D721Med (cell line): ENCODE measurements at regions not wholly inside any gene's neighbourhood (a gene's known extent, or its start where the extent isn't known, plus 50 kb on each side); places are given as distances from the start of the nearest gene placed in this dataset.
A peak's percentile ranks its signal among the peaks of the same experiment; 100 is the strongest.

Source experiments
- DNase-seq: peaks from one replicate; pipeline ENCODE4 v3.0.0; 2011; ENCODE audit warnings: low spot score; ENCODE audit not compliant: insufficient read length
- FAIRE-seq: peaks from 2 replicates; lab custom pipeline; 2011; peaks lifted over from hg19 to GRCh38; lab: Jason Lieb, UNC
- TF ChIP-seq, protein P1 (sequence below): IDR thresholded peaks from 2 replicates; pipeline ENCODE4 v1.5.1; 2012; ENCODE audit warnings: mild to moderate bottlenecking, control low read depth; ENCODE audit not compliant: insufficient read depth; ENCODE audit errors: missing control alignments

- no peak for DNase-seq
- FAIRE-seq: no peak
- TF ChIP-seq, protein P1, sequence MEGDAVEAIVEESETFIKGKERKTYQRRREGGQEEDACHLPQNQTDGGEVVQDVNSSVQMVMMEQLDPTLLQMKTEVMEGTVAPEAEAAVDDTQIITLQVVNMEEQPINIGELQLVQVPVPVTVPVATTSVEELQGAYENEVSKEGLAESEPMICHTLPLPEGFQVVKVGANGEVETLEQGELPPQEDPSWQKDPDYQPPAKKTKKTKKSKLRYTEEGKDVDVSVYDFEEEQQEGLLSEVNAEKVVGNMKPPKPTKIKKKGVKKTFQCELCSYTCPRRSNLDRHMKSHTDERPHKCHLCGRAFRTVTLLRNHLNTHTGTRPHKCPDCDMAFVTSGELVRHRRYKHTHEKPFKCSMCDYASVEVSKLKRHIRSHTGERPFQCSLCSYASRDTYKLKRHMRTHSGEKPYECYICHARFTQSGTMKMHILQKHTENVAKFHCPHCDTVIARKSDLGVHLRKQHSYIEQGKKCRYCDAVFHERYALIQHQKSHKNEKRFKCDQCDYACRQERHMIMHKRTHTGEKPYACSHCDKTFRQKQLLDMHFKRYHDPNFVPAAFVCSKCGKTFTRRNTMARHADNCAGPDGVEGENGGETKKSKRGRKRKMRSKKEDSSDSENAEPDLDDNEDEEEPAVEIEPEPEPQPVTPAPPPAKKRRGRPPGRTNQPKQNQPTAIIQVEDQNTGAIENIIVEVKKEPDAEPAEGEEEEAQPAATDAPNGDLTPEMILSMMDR: no peak
Measured at GRCh38 chr19:29122185-29122584, 90.8 kb downstream of the UQCRFS1 start.

DNA sequence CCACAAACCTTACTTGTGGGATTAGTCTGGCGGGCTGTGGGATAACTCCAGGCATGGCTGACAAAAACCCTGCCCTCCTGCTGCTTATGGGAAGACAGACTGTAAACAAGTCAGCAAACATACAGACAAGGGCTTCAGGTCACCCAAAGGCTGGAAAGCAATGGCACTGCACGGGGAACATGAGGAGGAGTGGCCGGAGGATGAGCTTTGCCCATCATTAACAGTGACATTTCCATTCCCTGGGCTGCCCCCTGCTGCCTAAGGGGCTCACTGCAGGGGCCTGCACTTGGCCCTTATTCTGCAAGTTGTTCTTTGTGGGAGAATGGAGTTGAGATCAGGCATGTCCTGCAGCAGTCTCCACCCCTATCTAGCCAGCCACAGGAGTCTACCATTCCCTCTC, 91.3 kb downstream of the UQCRFS1 start:
- no peak for DNase-seq
- FAIRE-seq: no peak
- TF ChIP-seq, protein P1: no peak

DNA sequence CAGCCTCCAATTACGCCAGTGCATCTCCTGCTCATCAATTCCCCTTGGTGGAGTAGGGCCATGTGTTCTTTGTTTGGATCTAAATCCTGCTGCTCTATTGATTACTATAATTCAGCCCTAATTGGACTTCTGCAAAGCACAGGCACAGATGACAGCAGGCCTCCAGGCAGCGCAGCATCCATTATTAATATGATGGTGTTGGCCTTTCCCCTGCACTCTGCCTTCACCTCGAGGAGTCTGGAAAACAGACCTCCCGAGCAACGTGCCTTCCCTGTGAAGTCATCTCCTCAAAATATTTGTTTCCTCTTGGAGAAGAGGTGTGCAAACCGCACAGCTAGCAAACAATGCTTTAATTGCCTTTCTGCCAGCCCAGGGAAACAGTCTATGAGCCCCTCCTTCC, 92.5 kb downstream of the UQCRFS1 start:
- TF ChIP-seq, protein P1: no peak
- FAIRE-seq: no peak

GRCh38 chr19:29119590-29119989, 93.4 kb downstream of the UQCRFS1 start:
- TF ChIP-seq, protein P1: peak; percentile 4
- no peak for FAIRE-seq
- DNase-seq: no peak

More for the DNA sequence above, 92.5 kb downstream of the UQCRFS1 start:
- DNase-seq: no peak

- TF ChIP-seq, protein P1: no peak
- DNase-seq (no peak), FAIRE-seq (no peak)
Measured at GRCh38 chr19:29118389-29118788, 94.6 kb downstream of the UQCRFS1 start.

- DNase-seq (no peak), FAIRE-seq (no peak)
Measured at GRCh38 chr19:29117926-29118325, 95.0 kb downstream of the UQCRFS1 start.

DNA sequence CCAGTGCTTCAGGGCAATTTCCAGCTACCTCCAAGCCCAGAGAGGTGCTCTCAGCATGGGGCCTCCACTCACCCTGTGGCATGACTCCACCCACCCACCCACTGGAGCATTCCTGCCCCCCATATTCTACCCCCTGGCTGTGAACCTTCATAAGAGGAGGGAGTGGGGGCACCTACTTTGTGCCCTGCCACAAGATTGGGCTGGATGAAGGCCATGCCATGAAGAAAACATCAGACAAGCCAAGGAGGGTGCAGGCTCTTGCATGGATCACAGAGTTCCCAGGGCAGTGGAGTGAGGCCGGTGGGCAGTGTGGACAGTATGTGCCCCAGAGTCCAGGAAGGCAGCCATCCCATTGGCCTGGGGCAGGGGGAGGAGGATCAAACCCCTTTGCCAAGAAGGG, 97.8 kb downstream of the UQCRFS1 start:
- FAIRE-seq (no peak), DNase-seq (no peak)
- TF ChIP-seq, protein P1: no peak

More at GRCh38 chr19:29117926-29118325, 95.0 kb downstream of the UQCRFS1 start:
- TF ChIP-seq, protein P1: no peak
